NCI-H526 (cell line): ENCODE measurements at regions not wholly inside any gene's neighbourhood (a gene's known extent, or its start where the extent isn't known, plus 50 kb on each side); places are given as distances from the start of the nearest gene placed in this dataset.
"Not testable (repeated sequence)": the region's sequence is repeated elsewhere in the genome, so short reads cannot be mapped to it uniquely, and the experiment has no call there.

Source experiments
- DNase-seq, 2 experiments: peaks; one replicate each; lab custom pipeline; 2025; lab: John Stamatoyannopoulos, UW

- no peak for DNase-seq
Observed at GRCh38 chr2:207409517-207409916, 120.2 kb upstream of the CREB1 start.

GRCh38 chr2:207412787-207413310 is 116.9 kb upstream of the CREB1 start:
- no peak for DNase-seq

- no peak for DNase-seq
Observed at GRCh38 chr2:207413376-207413907, 116.3 kb upstream of the CREB1 start.

- no peak for DNase-seq
Observed at GRCh38 chr2:207416111-207416510, 113.7 kb upstream of the CREB1 start.

- DNase-seq: no peak
Observed at GRCh38 chr2:207416900-207417299, 112.9 kb upstream of the CREB1 start.

GRCh38 chr2:207417301-207417718 is 112.5 kb upstream of the CREB1 start:
- DNase-seq: no peak

GRCh38 chr2:207418419-207418818 is 111.3 kb upstream of the CREB1 start:
- DNase-seq: no peak

GRCh38 chr2:207419331-207419730 is 110.4 kb upstream of the CREB1 start:
- DNase-seq: no peak

- no peak for DNase-seq
Observed at GRCh38 chr2:207421671-207422070, 108.1 kb upstream of the CREB1 start.

- no peak for DNase-seq
Observed at GRCh38 chr2:207422380-207422779, 107.4 kb upstream of the CREB1 start.

- DNase-seq: no peak
Observed at GRCh38 chr2:207423886-207424285, 105.9 kb upstream of the CREB1 start.

- DNase-seq: no peak
Observed at GRCh38 chr2:207427986-207428385, 101.8 kb upstream of the CREB1 start.

- no peak for DNase-seq
Observed at GRCh38 chr2:207428573-207428972, 101.2 kb upstream of the CREB1 start.

GRCh38 chr2:207432453-207432852 is 97.3 kb upstream of the CREB1 start:
- no peak for DNase-seq

GRCh38 chr2:207434306-207434705 is 95.5 kb upstream of the CREB1 start:
- DNase-seq: peak; percentile 74 to 80

GRCh38 chr2:207434899-207435465 is 94.8 kb upstream of the CREB1 start:
- DNase-seq: no peak

- peak; percentile 51 to 82 for DNase-seq
Observed at GRCh38 chr2:207437136-207437523, 92.6 kb upstream of the CREB1 start.

- DNase-seq: no peak
Observed at GRCh38 chr2:207437524-207438143, 92.1 kb upstream of the CREB1 start.

- DNase-seq: no peak
Observed at GRCh38 chr2:207438414-207439126, 91.2 kb upstream of the CREB1 start.

- not testable (repeated sequence) for DNase-seq
Observed at GRCh38 chr2:207439881-207440280, 89.9 kb upstream of the CREB1 start.

GRCh38 chr2:207444756-207445155 is 85.0 kb upstream of the CREB1 start:
- peak in 1 of 2 experiments; percentile 40 for DNase-seq

- no peak for DNase-seq
Observed at GRCh38 chr2:207446653-207447052, 83.1 kb upstream of the CREB1 start.

GRCh38 chr2:207448006-207448405 is 81.8 kb upstream of the CREB1 start:
- no peak for DNase-seq
